ENCODE measurements at regions not wholly inside any gene's neighbourhood (a gene's known extent, or its start where the extent isn't known, plus 50 kb on each side); places are given as distances from the start of the nearest gene placed in this dataset.
A peak's percentile ranks its signal among the peaks of the same experiment; 100 is the strongest.
"Not testable (repeated sequence)": the region's sequence is repeated elsewhere in the genome, so short reads cannot be mapped to it uniquely, and the experiment has no call there.

DNA sequence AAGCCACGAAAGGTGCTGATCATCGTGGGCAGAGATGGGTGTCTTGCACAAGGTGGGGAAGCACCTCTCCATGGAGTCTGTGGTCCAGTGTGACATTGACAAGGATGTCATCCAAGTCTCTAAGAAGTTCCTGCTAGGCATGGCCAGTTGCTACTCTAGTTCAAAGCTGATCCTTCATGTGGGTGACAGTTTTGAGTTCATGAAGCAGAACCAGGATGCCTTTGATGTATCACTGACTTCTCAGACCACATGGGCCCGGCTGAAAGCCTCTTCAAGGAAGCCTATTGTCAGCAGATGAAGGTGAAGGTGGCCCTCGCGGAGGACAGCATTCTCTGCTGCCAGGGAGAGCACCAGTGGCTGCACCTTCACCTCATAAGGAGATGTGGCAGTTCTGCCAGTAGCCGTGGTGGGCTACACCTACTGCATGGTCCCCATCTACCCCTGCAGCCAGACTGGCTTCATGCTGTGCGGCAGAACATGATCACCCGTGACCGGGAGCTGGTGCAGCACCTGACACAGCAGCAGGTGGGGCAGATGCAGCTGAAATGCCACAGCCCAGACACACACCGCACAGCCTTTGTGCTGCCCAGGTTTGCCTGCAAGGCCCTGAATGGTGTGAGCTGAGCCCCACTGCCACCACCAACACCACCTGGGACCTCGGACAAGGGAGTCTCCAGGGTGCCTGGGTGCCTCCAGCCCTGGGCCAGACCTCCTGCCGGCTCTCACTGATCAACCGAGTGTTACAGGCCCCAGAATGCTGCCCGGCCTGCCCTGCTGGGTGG, 75.0 kb upstream of the SULF2 start:
- ATAC-seq: no peak
- DNase-seq: no peak
- intact Hi-C loops (cut with DNase I): no loop called here

DNA sequence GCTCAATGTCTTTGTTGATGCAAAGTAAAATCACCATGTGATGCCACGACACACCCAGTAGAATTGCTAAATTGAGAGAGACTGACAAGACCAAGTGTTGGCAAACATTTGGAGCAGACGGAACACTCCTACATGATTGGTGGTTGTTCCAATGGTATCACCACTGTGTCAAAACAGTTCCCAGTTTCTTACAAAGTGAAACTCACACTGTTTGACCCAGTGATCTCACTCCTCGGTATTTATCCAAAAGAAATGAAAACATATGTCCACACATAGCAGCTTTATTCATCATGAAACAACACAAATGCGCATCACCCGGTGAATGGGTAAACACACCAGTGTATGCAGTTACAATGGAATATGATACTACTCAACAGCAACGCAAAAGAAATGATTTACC, 74.0 kb upstream of the SULF2 start:
- ATAC-seq (peak in 1 of 2 donors; percentile 29), DNase-seq (no peak)
- intact Hi-C loops (cut with DNase I): no loop called here

DNA sequence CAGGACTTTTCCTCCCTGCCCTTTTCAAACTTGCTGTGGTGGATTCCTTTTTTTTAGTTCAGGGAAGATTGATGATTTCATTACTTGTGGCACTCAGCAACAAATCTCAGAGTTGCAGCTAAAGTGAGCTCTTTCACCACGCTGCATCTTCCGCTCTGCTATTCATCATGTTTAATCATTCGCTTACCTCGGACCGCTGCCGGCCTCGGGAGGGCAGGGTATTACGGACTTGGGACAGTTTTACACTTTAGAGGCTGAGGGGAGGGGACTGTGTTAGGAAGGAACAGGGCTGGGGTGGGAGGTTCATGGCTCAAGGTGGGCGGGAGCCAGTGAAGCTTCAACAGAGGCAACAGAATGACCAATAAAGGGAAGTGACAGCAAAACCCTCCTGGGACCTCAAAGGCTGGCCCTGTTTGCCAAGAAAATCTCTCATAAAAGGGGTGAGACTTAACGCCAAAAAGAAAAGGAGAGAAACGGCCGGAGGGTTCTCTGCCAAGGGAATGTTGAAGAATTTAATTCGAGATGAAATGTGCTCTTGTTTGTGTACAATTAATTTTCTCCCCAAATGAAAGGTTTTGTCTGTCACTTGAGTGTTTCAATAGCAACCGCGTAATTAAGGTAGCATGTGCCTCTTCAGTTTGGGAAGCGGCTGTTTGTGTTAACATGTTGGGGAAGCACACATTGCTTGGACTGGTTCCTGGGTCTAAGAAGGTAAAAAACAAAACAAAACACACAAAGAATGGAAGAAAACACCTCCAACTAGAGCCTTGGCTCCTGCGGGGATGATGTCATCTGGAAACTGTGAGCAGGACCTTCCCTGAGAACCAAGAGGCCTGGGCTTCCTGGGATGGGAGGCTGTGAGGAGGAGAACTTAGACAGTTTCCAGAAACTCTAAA, 72.5 kb upstream of the SULF2 start:
- DNase-seq (peak; percentile 63), ATAC-seq (peak in 1 of 2 donors; percentile 82)
- intact Hi-C loops (cut with DNase I): no loop called here

DNA sequence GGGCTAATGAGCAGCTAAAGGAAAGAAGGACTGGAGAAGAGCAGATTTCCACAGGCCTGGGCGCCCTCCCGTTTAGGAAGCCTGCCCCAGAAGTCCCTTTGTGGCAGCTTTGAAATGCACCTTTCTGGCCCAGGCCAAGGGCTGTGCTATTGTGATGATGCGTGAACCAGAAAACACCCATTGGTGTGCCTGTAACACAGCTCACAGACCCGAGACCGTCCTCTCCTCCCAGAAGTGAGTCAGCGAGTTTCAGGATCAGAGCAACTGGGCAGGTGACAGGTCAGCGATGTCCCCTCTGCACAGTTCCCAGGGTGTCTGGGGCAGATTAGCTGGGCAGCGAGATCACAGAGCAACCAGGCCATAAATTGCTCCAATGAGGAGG, 71.9 kb upstream of the SULF2 start:
- ATAC-seq: peak in 1 of 2 donors; percentile 6
- intact Hi-C loops (cut with DNase I): no loop called here
- DNase-seq: no peak

DNA sequence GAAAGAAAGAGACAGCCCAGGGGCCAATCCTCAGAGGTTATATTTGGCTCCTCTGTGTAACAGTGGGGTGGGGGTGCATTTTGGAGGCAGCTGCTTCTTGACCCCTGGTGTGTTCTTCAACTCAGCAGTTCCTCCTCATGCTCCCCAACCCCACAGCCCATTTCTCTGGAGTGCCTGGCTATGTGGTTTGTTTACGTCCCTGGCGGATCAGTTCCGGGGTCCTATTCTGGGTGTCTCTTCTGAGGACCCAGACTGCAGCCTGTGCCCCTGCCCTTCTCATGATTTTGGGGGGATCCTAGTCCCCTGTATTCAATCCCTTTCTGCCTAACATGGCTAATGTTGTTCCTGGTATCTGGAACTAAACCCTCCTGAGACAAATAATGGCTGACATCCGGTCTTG, 70.5 kb upstream of the SULF2 start:
- intact Hi-C loops (cut with DNase I): no loop called here
- ATAC-seq (no peak), DNase-seq (no peak)

DNA sequence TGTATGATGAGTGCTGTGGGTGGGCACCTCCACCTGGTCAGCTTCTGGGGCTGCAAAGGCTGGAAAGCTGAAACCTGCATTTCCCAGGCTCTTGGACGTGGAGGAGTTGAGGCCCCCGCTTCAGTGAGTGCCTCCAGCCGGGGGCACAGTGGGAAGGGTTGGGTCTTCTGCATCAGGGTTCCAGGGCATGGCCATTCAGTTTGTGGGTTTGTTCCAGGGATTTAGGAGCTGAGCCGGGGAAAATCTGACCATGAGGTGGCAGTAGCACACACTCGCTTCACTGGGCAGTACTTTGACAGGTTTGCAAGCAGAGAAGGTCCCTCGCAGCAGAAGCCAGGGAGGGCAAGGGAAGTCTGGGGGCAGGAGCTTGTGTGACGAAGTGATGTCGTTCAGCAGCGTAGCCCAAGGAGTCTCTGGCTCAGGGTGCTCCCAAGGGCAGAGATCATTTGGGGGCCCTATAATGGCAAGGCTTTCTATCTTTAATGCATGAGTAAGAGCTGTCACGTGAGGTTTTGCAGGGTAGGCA, 69.5 kb upstream of the SULF2 start:
- DNase-seq (no peak), ATAC-seq (no peak)
- intact Hi-C loops (cut with DNase I): no loop called here

DNA sequence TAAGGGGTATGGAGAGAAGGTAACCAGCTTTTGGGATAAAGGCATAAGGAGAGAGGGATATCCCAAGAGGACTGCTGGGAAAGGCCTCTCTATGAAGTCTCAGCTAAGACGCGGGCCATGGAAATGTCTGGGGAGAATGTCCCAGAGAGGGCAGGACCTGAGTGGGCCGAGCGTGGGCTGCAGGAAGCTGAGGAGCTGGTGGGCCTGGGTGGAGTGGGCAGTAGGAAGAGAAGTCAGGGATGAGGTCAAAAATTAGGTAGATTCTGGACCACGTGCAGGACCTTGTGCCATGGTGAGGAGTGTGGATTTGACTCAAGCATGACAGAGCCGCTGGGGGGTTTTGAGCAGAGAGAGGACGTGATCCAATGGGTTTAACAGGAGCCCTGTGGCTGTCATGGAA, 66.5 kb upstream of the SULF2 start:
- DNase-seq (no peak), ATAC-seq (no peak)
- intact Hi-C loops (cut with DNase I): no loop called here

DNA sequence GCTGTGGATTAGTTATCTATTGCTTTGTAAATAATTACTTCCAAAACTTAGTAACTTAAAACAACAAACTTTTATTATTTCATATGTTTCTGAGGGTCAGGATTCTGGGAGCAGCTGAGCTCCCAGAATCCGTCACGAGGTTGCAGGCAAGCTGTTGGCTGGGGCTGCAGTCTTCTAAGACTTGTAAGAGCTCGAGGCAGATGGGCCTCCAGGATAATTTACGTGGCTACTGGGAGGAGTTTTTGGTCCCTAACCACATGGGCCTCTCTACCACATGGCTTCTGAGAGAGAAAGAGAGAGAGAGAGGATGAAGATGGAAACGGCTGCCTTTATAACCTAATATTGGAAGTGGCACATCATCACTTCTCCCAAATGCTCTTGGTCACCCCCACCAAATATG, 64.9 kb upstream of the SULF2 start:
- ATAC-seq: no peak
- no peak for DNase-seq
- intact Hi-C loops (cut with DNase I): no loop called here

DNA sequence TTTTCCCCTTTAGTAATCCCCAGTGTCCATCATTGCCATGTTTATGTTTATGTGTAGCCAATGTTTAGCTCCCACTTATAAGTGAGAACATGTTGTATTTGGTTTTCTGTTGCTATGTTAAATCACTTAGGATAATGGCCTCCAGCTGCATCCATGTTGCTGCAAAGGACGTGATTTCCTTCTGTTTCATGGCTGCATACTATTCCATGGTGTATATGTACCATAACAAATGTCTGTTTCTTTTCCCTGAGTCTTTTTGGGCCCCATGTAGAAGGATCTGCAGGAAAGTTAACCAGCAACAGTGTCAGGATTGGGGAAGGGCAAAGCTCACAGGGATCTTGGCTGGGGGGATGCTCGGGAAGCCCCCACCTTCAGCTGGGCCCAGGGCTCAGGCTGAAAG, 64.3 kb upstream of the SULF2 start:
- DNase-seq (no peak), ATAC-seq (no peak)
- intact Hi-C loops (cut with DNase I): loop anchor here in 1 of 2 donors (10.0 kb wide), 1 partner anchor 45 kb away; no protein-coding TSS in a partner anchor

DNA sequence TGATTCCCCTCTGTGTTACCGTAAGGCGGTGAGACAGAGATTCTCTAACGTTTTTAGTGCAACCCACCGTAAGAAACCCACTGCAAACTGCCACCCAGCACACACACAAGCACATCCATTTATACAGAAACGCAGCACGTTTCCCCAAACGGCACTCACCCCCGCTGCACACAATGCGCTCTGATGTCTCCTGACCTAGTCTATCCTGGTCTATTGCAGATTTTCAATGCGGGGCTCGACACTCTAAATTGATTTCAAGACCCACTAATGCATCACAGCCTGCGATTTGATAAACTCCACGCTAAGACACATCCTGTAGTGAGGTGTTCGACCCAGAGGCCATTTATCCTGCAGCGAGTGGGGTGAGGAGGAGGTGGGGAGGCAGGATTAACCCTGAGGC, 63.7 kb upstream of the SULF2 start:
- ATAC-seq (no peak), DNase-seq (no peak)
- intact Hi-C loops (cut with DNase I): loop anchor here in 1 of 2 donors (10.0 kb wide), 1 partner anchor 46 kb away; no protein-coding TSS in a partner anchor

DNA sequence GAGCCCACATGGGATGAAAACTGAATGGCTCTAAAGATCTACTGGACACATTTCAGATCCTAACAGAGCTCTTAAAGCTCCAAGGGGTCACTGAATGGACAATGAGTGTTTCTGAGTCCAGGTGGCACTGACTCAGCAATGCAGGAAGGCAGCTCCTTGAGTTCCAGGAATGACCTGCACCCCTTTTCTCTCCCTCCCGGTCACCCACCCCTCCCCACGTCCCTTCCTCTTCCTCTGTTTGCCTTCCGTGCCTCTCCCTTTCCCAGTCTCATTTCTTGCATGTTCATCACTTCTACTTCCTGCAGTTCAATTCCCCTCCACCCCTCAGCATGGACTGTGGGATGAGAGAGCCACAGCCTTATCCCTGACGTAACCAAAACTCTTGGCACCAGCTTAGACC, 63.3 kb upstream of the SULF2 start:
- not testable (repeated sequence) for DNase-seq
- ATAC-seq: peak in 1 of 2 donors; percentile 30
- intact Hi-C loops (cut with DNase I): loop anchor here in 1 of 2 donors (10.0 kb wide), 1 partner anchor 46 kb away; no protein-coding TSS in a partner anchor

DNA sequence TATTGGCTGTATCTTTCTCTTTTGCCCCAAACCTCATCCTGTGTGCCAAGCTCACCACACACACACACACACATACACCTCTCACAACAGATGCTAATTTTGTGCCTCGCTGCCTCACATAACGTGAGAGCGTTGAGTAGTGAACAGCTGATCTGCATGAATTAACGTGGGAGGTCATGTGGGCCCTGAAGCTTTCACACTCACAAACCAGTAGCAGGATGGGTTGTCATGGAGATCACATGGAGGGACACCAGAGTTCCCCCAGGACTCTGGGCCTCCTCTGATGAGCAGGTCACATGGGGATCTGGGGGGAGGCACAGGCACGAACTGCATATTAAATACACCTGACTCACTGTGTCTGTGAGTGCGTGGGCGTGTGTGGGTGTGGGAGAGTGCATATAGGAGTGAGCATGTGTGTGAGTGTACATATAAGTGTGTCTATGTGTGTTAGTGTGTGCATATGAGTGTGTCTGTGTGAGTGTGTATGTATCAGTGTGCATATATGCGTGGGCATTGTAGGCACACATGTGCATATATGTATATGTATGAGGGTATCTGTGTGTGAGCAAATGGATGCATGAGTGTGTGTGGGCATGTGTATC, 62.7 kb upstream of the SULF2 start:
- DNase-seq (no peak), ATAC-seq (no peak)
- intact Hi-C loops (cut with DNase I): loop anchor here in 1 of 2 donors (10.0 kb wide), 1 partner anchor 47 kb away; no protein-coding TSS in a partner anchor

DNA sequence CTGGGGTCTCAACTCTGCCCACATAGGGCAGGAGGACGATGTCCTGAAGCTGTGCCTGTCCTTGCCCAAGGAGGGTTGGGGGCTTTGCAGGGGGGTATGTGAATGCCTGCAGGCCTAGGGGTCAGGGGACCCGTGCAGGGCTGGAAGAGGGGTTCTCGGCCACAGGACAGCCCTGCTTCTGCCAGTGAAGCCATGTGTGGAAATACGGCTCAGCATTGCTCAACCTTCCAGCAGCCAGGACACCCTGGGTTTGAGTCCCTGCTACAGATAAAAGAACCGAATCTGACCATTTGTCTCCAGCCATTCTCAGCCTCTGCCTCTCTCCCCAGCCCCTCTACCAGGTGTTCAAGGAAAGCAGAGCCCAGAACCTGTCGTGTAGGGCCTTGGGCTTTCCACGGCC, 61.9 kb upstream of the SULF2 start:
- DNase-seq, ATAC-seq: not testable (repeated sequence)
- intact Hi-C loops (cut with DNase I): loop anchor here in 1 of 2 donors (10.0 kb wide), 1 partner anchor 48 kb away; no protein-coding TSS in a partner anchor

DNA sequence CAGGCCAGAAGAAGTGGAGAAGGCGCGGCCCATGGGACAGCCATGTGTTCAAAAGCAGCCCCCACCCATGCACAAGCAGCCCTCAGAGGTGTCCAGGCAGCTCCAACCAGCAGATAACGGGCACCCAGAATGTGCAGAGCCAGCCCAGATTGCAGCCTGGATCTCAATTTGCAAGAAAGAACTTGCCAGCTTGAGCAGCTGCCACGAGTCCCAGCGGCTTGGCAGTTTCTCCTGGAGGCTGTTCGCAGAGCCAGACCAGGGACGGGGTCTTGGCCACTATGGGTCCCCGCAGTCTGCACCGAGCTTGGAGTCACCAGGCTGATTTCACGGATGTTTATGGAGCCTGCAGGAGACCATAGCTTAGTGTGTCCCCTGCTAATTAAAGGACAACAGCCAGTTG, 61.4 kb upstream of the SULF2 start:
- not testable (repeated sequence) for ATAC-seq, DNase-seq
- intact Hi-C loops (cut with DNase I): loop anchor here in 1 of 2 donors (10.0 kb wide), 1 partner anchor 48 kb away; no protein-coding TSS in a partner anchor

DNA sequence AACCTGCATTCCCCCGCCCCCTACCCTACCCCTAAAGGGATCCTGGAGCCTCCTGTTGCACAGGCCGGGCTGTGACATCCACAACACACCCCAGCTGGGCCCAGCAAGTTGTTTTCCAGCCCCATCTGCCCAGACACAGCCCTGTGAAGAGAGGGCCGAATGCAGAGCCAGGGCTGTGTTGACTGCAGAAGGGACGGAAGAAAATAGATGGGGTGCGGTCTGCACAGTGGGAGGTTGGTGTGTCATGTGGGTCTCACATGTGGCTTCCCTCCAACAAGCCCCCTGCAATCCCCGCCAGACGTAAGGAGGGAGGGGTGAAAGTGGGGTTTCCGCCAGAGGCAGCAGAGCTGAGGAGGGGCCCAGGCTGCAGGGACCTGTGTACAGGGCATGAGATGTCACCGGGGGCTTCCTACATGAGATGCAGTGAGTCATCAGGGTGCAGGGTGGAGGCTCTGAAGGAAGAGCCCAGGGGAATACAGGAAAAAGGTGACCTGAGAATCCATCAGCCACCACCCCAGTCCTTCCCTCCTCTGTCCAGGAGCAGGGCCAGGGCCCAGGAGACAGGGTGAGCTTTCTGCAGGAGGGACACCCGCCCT, 60.2 kb upstream of the SULF2 start:
- not testable (repeated sequence) for ATAC-seq, DNase-seq
- intact Hi-C loops (cut with DNase I): loop anchor here in 1 of 2 donors (10.0 kb wide), 1 partner anchor 49 kb away; no protein-coding TSS in a partner anchor

DNA sequence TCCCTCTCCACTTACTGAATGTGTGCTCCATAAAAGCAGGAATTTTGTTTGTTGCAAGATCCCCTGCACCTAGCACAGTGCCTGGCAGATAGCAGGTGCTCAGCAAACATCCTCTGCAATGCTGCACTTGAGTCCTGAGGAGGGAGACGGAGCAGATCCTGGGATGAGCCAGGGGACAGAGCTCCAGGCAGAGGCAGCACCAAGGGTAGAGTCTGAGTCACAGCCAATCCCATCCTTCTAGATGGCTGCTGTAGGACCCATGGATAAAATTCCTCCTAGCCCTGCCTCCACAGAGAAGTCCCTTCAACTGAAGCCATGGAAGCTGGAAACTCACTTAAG, 59.3 kb upstream of the SULF2 start:
- not testable (repeated sequence) for DNase-seq
- intact Hi-C loops (cut with DNase I): loop anchor here in 1 of 2 donors (10.0 kb wide), 1 partner anchor 50 kb away; no protein-coding TSS in a partner anchor

DNA sequence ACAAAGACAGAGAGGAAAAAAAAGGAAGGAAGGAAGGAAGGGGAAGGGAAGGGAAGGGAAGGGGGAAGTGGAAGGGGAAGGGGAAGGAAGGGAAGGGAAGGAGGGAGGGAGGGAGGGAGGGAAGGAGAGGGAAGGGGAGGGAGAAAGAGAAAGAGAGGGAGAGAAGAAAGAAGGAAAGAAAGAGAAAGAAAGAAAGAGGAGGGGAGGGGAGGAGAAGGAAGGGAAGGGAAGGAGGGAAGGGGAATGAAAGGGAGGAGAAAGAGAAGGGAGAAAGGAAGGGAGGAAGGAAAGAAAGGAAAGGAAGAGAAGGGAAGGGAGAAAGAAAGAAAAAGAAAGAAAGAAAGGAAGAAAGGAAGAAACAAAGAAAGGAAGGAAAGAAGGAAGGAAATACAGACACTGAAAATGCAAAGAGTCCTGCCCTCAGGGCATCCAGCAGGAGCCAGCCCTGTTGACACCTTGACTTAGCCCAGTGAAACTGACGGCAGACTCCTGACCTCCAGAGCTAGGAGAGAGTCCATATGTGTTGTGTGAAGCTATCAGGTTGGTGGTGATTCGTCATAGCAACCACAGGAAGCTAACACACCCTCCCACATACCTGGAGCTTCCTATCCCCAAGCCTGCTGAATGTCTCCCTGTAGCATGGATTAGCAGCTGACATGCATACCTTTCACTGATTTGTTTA, 58.7 kb upstream of the SULF2 start:
- no peak for DNase-seq
- intact Hi-C loops (cut with DNase I): loop anchor here in 1 of 2 donors (10.0 kb wide), 1 partner anchor 51 kb away; no protein-coding TSS in a partner anchor
- ATAC-seq: no peak

More for the DNA sequence above, 59.3 kb upstream of the SULF2 start:
- ATAC-seq: not testable (repeated sequence)

DNA sequence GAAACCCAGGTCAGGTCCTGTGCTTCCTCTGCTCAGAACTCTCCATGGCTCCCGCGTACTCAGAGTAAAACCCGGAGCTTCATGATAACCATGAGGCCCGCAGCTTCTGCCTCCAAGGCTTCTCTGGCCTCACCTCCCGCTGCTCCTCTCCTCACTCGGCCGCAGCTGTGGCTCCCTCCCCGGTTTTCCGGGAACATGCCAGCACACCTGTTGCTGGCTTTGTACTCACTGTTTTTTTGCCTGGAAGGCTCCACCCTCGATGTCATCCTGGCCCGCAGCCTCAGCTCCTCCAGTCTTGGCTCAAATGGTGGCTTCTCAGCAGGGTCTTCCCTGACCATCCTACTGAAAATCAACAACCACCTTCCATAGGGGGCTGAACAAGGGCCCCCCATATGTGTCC, 57.7 kb upstream of the SULF2 start:
- DNase-seq, ATAC-seq: not testable (repeated sequence)
- intact Hi-C loops (cut with DNase I): loop anchor here in 1 of 2 donors (10.0 kb wide), 1 partner anchor 52 kb away; no protein-coding TSS in a partner anchor

All from left cardiac atrium (tissue), 4 donors.